Keratinocyte (primary cell): ENCODE measurements at regions not wholly inside any gene's neighbourhood (a gene's known extent, or its start where the extent isn't known, plus 50 kb on each side); places are given as distances from the start of the nearest gene placed in this dataset.
"Not testable (repeated sequence)": the region's sequence is repeated elsewhere in the genome, so short reads cannot be mapped to it uniquely, and the experiment has no call there.

Source experiments
- DNase-seq: peaks from one replicate; pipeline ENCODE4 v3.0.0-alpha.2; 2011; ENCODE audit warnings: low read depth, missing footprints, low spot score
- FAIRE-seq: peaks from 2 replicates; lab custom pipeline; 2011; peaks lifted over from hg19 to GRCh38; lab: Jason Lieb, UNC
- H2AFZ ChIP-seq: 2 replicates; pipeline ENCODE4 v1.6.0; 2012; ENCODE audit warnings: low read length, control low read depth, inconsistent platforms; ENCODE audit not compliant: control insufficient read depth
- H3K27ac ChIP-seq: 2 replicates; pipeline ENCODE4 v1.5.1; 2011; ENCODE audit warnings: low read length; ENCODE audit not compliant: control insufficient read depth, insufficient read depth
- H3K27me3 ChIP-seq: 3 replicates; pipeline ENCODE4 v1.6.0; 2011; ENCODE audit warnings: low read length; ENCODE audit not compliant: control insufficient read depth, insufficient read depth; ENCODE audit errors: extremely low read depth
- H3K36me3 ChIP-seq, 2 experiments: 2 replicates in 1 of 2; 3 replicates in 1 of 2; pipeline ENCODE4 v1.5.1; 2011; ENCODE audit warnings: low read length in 2 of 2, mild to moderate bottlenecking in 1 of 2; ENCODE audit not compliant: control insufficient read depth in 2 of 2, insufficient read depth in 2 of 2; ENCODE audit errors: extremely low read depth in 1 of 2
- H3K4me1 ChIP-seq: 3 replicates; pipeline ENCODE4 v1.5.1; 2011; ENCODE audit warnings: low read length; ENCODE audit not compliant: control insufficient read depth, insufficient read depth; ENCODE audit errors: extremely low read depth
- H3K4me2 ChIP-seq: 3 replicates; pipeline ENCODE4 v1.6.0; 2011; ENCODE audit warnings: low read depth, low read length; ENCODE audit not compliant: control insufficient read depth, insufficient read depth; ENCODE audit errors: extremely low read depth
- H3K4me3 ChIP-seq, 3 experiments: fragments of 200-600 bp in 1 of 3; sonication (generic) in 1 of 3; 2 replicates in 2 of 3; 3 replicates in 1 of 3; pipeline ENCODE4 v1.5.1; 2011 to 2016; ENCODE audit warnings: low read length in 3 of 3, mild to moderate bottlenecking in 3 of 3, control low read depth in 2 of 3, inconsistent platforms in 1 of 3, low read depth in 1 of 3, mixed read lengths in 1 of 3, mixed run types in 1 of 3, moderate library complexity in 1 of 3; ENCODE audit not compliant: control insufficient read depth in 2 of 3, insufficient read depth in 2 of 3; ENCODE audit errors: extremely low read depth in 1 of 3
- H3K79me2 ChIP-seq: 2 replicates; pipeline ENCODE4 v1.6.0; 2012; ENCODE audit warnings: low read length; ENCODE audit not compliant: control insufficient read depth, insufficient read depth
- H3K9ac ChIP-seq: 3 replicates; pipeline ENCODE4 v1.6.0; 2011; ENCODE audit warnings: low read length; ENCODE audit not compliant: control insufficient read depth, insufficient read depth; ENCODE audit errors: extremely low read depth
- H3K9me1 ChIP-seq: 3 replicates; pipeline ENCODE4 v1.6.0; 2011; ENCODE audit warnings: low read length; ENCODE audit not compliant: control insufficient read depth, insufficient read depth; ENCODE audit errors: extremely low read depth
- H3K9me3 ChIP-seq: 2 replicates; pipeline ENCODE4 v1.5.1; 2012; ENCODE audit warnings: low read depth, low read length; ENCODE audit not compliant: control insufficient read depth
- H4K20me1 ChIP-seq: 3 replicates; pipeline ENCODE4 v1.6.0; 2011; ENCODE audit warnings: low read length; ENCODE audit not compliant: control insufficient read depth, insufficient read depth; ENCODE audit errors: extremely low read depth
- dilution Hi-C: fragments of 300-500 bp; cut with MboI; formaldehyde crosslinking; loops from one replicate; pipeline ENCODE4 v1.7.0; 2020; ENCODE audit warnings: low sequenced_read_pairs; ENCODE audit not compliant: extremely low pct_ligation_motif_present

DNA sequence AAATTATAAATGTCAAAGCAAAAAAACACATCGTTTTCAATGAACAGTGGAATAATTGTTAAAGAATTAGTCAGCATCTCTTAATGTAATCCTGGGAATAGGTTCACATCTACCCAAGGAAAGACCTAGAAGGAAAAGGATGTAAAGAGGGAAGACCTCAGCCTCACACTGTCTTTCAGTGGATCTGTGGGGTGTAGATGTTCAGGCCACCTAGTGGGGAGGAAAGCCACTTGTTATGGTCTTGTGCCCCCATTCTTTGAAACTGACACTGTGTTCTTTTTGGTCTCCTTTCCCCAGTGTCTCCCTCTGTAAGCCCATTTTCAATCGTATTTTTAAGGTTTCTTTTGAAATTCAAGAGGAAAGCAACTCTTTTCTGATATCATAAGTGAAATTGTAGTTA, 68.1 kb upstream of the ARL17B start:
- H3K36me3 ChIP-seq, FAIRE-seq, H2AFZ ChIP-seq, H3K4me3 ChIP-seq, H3K4me2 ChIP-seq, H3K27me3 ChIP-seq, H3K27ac ChIP-seq, H3K9ac ChIP-seq, H3K9me3 ChIP-seq, H3K79me2 ChIP-seq, H4K20me1 ChIP-seq, H3K9me1 ChIP-seq, dilution Hi-C loops, H3K4me1 ChIP-seq, DNase-seq: not testable (repeated sequence)

- H3K9me1 ChIP-seq, H4K20me1 ChIP-seq, H3K4me1 ChIP-seq, H3K9me3 ChIP-seq, H3K4me3 ChIP-seq, H2AFZ ChIP-seq, H3K79me2 ChIP-seq, H3K27ac ChIP-seq, FAIRE-seq, dilution Hi-C loops, H3K36me3 ChIP-seq, DNase-seq, H3K9ac ChIP-seq, H3K27me3 ChIP-seq, H3K4me2 ChIP-seq: not testable (repeated sequence)
Observed at GRCh38 chr17:46424187-46424884, 62.8 kb upstream of the ARL17B start.

GRCh38 chr17:46417907-46418306, 56.3 kb upstream of the ARL17B start:
- H3K27me3 ChIP-seq, H3K27ac ChIP-seq, DNase-seq, H3K4me3 ChIP-seq, H3K9ac ChIP-seq, H3K36me3 ChIP-seq, dilution Hi-C loops, H3K4me1 ChIP-seq, H3K79me2 ChIP-seq, H3K9me1 ChIP-seq, H2AFZ ChIP-seq, H3K4me2 ChIP-seq, H3K9me3 ChIP-seq, H4K20me1 ChIP-seq: not testable (repeated sequence)
- peak; percentile 88 for FAIRE-seq

DNA sequence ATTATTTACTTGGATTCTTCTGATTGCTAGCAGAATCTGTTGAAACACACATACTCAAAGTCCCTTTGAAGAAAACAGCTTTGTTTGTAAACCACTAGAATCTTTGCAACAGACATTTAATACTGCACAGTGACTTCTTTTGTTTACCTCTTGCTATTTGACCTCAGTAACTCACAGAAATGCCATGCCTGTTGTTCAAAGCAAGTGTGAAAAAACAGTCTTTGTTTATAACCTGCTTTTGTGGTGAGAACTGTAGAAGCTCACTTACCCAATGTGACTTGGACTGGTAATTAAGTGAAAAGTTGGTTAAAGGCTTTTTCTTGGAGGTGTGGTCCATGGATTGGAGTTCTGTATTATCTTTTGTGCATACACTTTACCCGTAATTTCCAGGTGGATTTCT, 55.7 kb upstream of the ARL17B start:
- H3K27me3 ChIP-seq, dilution Hi-C loops, H3K9me1 ChIP-seq, H4K20me1 ChIP-seq, H3K9ac ChIP-seq, H3K79me2 ChIP-seq, H2AFZ ChIP-seq, H3K36me3 ChIP-seq, H3K4me2 ChIP-seq, H3K4me3 ChIP-seq, H3K27ac ChIP-seq, DNase-seq, H3K9me3 ChIP-seq, H3K4me1 ChIP-seq: not testable (repeated sequence)
- FAIRE-seq: peak; percentile 84

GRCh38 chr17:46414559-46414958, 53.0 kb upstream of the ARL17B start:
- peak; percentile 81 for FAIRE-seq
- H3K79me2 ChIP-seq, H2AFZ ChIP-seq, H3K27me3 ChIP-seq, H3K4me1 ChIP-seq, dilution Hi-C loops, H3K9me1 ChIP-seq, H3K4me2 ChIP-seq, H3K36me3 ChIP-seq, H3K9me3 ChIP-seq, H3K27ac ChIP-seq, H3K4me3 ChIP-seq, H3K9ac ChIP-seq, H4K20me1 ChIP-seq, DNase-seq: not testable (repeated sequence)
